NK-92 treated with Interleukin-12 subunit alpha and Interleukin-12 subunit beta, amount 100 ng/mL, for 24 hours (cell line): ENCODE measurements at regions not wholly inside any gene's neighbourhood (a gene's known extent, or its start where the extent isn't known, plus 50 kb on each side); places are given as distances from the start of the nearest gene placed in this dataset.

ENCODE experiments used
- DNase-seq: peaks from one replicate; lab custom pipeline; 2025; lab: John Stamatoyannopoulos, UW

GRCh38 chr1:239263801-239264200 lies 122.6 kb upstream of the CHRM3 start:
- DNase-seq = no peak

GRCh38 chr1:239262538-239262937 lies 123.8 kb upstream of the CHRM3 start:
- no peak for DNase-seq

- no peak for DNase-seq
Observed at GRCh38 chr1:239261521-239261920, 124.8 kb upstream of the CHRM3 start.

- no peak for DNase-seq
Observed at GRCh38 chr1:239260842-239261241, 125.5 kb upstream of the CHRM3 start.

GRCh38 chr1:239255628-239256160 lies 130.7 kb upstream of the CHRM3 start:
- no peak for DNase-seq

GRCh38 chr1:239254999-239255398 lies 131.4 kb upstream of the CHRM3 start:
- DNase-seq = no peak

- DNase-seq = no peak
Observed at GRCh38 chr1:239253032-239253431, 133.3 kb upstream of the CHRM3 start.

GRCh38 chr1:239250353-239251035 lies 135.9 kb upstream of the CHRM3 start:
- DNase-seq = no peak

- no peak for DNase-seq
Observed at GRCh38 chr1:239247285-239247684, 139.1 kb upstream of the CHRM3 start.

- no peak for DNase-seq
Observed at GRCh38 chr1:239244084-239244483, 142.3 kb upstream of the CHRM3 start.

- no peak for DNase-seq
Observed at GRCh38 chr1:239243006-239243405, 143.4 kb upstream of the CHRM3 start.

GRCh38 chr1:239242404-239242803 lies 144.0 kb upstream of the CHRM3 start:
- no peak for DNase-seq

GRCh38 chr1:239240736-239241135 lies 145.6 kb upstream of the CHRM3 start:
- no peak for DNase-seq

GRCh38 chr1:239239529-239239928 lies 146.8 kb upstream of the CHRM3 start:
- DNase-seq = no peak

GRCh38 chr1:239237912-239238311 lies 148.5 kb upstream of the CHRM3 start:
- DNase-seq = no peak

- DNase-seq = no peak
Observed at GRCh38 chr1:239233626-239234025, 152.7 kb upstream of the CHRM3 start.

GRCh38 chr1:239232921-239233320 lies 153.4 kb upstream of the CHRM3 start:
- DNase-seq = no peak

- DNase-seq = no peak
Observed at GRCh38 chr1:239228451-239228850, 157.9 kb upstream of the CHRM3 start.

GRCh38 chr1:239225396-239225795 lies 161.0 kb upstream of the CHRM3 start:
- no peak for DNase-seq

GRCh38 chr1:239224100-239224499 lies 162.3 kb upstream of the CHRM3 start:
- DNase-seq = no peak

GRCh38 chr1:239222999-239223398 lies 163.4 kb upstream of the CHRM3 start:
- no peak for DNase-seq

- DNase-seq = no peak
Observed at GRCh38 chr1:239221656-239222055, 164.7 kb upstream of the CHRM3 start.

- DNase-seq = no peak
Observed at GRCh38 chr1:239219679-239220078, 166.7 kb upstream of the CHRM3 start.

- no peak for DNase-seq
Observed at GRCh38 chr1:239218301-239218700, 168.1 kb upstream of the CHRM3 start.
